ENCODE measurements at regions not wholly inside any gene's neighbourhood (a gene's known extent, or its start where the extent isn't known, plus 50 kb on each side); places are given as distances from the start of the nearest gene placed in this dataset.

DNA sequence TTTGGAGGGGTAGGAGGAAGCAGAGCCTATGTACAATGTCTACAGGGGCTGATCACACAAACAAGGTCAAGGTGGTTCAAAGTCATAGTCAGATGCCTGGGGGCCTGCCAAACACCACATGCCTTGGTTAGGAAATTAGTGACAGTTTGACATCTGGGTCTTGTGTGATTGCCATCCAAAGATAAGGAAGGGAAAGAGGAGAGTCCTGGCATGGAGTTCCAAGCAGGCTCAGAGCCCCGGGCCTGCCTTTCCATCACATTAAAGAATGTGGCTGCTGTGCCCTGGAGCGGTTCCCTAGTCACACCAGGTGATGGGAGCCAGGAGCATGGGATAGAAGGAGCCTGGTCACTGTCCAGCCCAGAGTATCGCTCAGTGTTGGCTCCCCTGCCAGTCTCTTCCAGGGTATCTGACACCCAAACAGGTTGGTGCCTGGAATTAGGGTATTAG lies 53.6 kb upstream of the BCL2L14 start:
- no peak for DNase-seq

DNA sequence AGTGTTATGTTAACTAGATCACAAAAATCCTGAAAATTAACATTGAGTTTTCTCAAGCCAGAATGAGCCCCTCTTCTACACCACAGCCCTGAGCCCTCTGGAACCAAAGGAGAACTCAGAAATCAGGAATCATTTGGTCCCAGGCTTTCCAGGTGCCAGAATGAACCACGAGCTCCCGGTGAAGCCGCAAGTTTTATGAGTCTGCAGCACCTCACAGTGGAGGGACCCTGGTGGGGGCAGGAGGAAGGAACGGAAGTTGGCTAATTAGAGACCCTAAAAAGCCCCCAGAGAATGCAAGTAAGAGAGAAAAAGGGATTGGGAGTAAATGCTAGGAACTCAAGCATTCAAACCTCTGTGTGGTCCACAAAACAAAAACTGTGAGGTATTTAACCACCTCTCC lies 52.9 kb upstream of the BCL2L14 start:
- peak in 1 of 2 experiments; percentile 33 for DNase-seq

GRCh38 chr12:12018454-12018853 lies 52.3 kb upstream of the BCL2L14 start:
- no peak for DNase-seq

GRCh38 chr12:12019881-12020280 lies 50.9 kb upstream of the BCL2L14 start:
- DNase-seq = no peak

DNA sequence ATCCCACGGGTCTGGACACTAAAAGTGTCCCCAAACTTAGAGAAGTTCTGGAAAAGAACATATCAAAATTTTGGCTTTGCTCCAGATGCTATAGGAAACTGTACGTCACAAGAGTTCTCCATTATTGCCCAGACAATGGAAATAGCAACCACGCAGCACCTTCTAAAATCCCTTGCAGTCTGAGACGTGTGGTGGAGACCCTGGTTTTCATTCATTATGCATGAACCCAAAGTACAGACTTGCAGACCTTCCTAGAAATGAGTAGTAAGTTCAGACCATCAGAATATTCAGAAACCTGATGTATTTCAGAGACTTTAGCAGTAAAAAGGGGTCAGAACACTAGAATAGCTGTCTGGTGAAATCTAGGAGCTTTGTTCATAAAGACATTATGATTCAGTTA lies 50.0 kb upstream of the BCL2L14 start:
- no peak for DNase-seq
